HG02943 (cell line): ENCODE measurements at regions not wholly inside any gene's neighbourhood (a gene's known extent, or its start where the extent isn't known, plus 50 kb on each side); places are given as distances from the start of the nearest gene placed in this dataset.

Experiments
- ATAC-seq: cut with Tn5 transposase; IDR thresholded peaks from one replicate; pipeline ENCODE4 v1.9.1; 2021; ENCODE audit warnings: mild to moderate bottlenecking, low read depth, moderate library complexity; ENCODE audit not compliant: unreplicated experiment

DNA sequence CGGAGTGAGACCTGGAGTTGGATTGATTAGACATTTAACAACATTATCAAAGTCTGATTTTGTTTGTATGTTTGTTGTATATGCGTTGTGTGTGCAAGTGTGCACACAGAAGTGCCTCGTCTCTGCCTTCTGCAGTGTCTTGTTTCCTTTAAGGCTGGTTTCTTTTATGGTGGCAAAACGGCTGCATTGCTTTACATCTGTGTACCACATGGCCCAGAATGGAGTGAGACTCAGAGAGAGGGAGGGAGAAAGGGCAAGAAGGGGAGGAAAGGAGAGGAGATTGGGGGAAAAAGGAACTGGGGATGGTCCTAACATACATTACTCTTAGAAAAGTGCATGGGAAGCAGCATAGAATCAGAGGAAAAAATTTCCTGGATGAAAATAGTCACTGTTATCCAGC, 99.7 kb upstream of the WLS start:
- no peak for ATAC-seq

- ATAC-seq, result no peak
Measured at GRCh38 chr1:68331117-68331865, 99.0 kb upstream of the WLS start.

DNA sequence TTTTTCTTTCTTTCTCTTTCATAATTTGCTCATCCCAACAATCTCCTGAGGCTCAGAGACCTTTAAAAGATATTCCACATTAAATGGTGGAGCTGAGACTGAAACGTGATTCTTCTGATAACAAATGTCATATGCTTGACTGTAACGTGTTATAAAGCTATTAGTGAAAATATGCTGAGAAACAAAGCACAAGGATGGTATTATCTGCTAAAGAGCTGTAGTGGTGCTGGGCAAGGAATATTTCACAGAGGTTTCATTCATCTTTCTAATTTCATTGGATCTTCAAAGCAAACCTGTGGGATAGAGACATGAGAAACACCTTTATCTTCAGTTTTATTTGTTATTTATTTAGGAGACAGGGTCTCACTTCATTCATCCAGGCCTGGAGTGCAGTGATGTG, 98.1 kb upstream of the WLS start:
- ATAC-seq, result no peak

DNA sequence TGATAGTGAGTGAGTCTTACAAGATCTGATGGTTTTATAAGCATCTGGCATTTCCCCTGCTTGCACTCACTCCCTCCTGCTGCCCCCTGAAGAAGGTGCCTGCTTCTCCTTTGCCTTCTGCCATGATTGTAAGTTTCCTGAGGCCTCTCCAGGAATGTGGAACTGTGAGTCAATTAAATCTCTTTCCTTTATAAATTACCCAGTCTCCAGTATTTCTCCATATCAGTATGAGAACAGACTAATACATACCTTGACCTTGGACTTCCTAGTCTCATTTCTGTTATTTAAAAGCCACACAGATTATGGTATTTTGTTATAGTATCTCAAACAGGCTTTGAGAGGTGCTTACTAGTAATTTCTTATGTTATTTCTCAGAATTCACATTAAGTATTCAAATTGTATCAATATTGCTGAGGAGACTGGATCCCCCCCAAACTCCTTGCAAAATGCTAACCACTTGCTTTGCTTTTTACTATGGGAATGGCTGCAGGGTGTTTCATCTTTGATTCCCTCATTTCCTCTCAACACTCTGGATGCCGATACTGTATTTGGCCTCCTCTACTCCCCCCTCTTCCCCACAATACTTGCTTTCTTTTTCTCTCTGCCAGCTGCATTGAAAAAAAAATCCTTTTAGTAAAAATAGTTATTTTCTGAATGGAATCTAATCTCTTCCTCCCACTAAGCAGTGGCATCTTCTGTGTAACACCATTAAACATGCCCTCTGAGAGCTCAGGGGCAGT, 96.9 kb upstream of the WLS start:
- no peak for ATAC-seq

GRCh38 chr1:68328490-68328889, 96.2 kb upstream of the WLS start:
- no peak for ATAC-seq

- no peak for ATAC-seq
Measured at GRCh38 chr1:68327414-68327813, 95.1 kb upstream of the WLS start.

DNA sequence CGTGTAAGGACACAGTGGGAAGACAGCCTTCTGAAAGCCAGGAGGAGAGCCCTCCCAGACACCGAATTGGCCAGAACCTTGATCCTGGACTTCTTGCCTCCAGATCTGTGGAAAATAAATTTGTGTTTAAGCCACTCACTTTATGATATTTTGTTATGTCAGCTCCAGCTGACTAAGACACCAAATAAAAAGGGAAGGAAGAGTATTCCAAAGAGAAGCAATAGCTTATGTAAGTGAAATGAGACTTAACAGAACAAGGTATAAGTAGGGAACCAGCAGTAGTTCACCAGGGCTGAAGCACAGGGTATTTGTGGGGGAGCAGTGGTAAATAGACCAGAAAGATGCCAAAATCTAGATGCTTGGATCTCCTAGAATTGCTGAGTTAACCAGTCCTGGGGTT, 94.2 kb upstream of the WLS start:
- ATAC-seq, result no peak

DNA sequence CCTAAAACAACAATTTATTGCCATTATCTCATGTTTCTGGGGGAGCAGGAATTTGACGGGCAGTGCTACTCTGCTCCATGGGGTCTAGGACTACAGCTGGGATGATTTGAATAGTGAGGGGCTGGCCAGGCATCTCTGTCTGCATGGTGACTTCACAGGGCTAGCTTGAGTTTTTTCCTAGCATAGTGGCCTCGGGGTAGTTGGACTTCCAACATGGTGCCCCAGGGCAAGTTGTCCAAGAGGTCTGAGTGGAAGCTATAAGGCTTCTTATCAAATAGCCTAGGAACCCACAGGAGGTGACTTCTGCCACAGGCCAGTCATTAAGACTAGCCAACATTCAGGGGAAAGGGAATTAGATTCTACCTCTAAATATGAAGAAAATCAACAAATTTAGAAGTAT, 92.0 kb upstream of the WLS start:
- no peak for ATAC-seq

GRCh38 chr1:68322837-68323687, 90.7 kb upstream of the WLS start:
- ATAC-seq, result no peak

DNA sequence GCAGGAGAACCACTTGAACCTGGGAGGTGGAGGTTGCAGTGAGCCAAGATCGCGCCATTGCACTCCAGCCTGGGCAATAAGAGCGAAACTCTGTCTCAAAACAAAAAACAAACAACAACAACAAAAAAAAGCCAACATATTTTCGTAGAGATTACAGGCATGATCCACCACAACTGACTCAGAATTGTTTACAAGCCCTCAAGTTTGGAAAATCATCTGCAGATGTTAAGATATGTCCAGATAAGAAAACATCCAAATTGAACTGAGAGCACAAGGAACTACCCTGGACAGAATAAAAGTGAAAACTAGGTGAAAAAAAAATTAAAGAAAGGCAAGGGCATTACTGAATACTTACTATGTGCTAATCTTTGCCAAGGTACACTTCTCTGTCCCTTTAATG, 89.8 kb upstream of the WLS start:
- ATAC-seq, result no peak

GRCh38 chr1:68321084-68321685, 88.9 kb upstream of the WLS start:
- no peak for ATAC-seq

DNA sequence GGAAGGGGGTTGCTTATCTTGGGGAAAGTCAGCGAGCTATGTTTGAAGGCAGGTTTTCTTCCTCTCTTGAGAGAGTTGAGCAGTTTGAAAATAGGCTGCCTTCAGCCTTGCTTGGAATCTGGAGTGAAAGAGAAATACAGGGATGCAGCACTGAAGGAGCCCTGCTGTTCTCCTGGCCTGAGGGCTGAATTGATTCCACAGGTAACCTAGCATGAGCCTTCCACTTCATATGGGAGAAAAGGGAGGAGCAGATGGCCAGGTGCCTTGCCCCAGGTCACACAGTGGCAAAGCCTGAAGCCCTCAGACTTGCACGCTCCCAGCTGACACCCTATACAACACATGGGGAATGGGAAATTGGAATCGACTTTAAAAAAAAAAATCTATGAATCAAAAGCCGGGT, 88.0 kb upstream of the WLS start:
- no peak for ATAC-seq

GRCh38 chr1:68319907-68320306, 87.6 kb upstream of the WLS start:
- no peak for ATAC-seq

- no peak for ATAC-seq
Measured at GRCh38 chr1:68317543-68317942, 85.2 kb upstream of the WLS start.

DNA sequence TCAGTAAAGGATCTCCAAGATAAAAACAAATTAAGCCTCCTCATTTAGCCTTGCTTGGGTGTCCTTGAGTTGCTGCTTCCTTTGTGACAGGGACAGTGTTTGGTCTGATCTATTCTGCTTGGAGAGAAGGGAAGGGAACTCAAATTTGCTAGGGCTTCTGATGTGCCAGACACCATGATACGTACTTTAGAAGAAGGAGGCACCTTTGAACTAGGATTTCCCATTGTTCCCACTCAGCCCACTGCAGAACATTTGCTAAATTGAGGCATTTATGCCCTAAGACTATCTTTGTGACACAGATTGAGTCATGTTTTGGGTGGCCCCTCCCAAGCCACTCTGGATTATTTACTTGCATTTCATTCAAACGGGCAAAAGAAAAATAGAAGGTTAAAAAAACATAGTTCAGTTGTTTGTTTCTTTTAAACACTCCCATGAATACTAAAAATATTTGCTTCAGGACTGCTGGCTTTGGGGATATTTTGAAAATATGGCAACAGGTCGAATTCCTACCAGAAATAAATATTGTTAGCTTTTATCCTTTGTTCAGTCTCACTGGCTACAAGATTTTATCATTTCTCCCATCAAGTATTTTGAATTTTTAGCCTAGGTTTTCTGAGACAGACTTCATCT, 81.9 kb upstream of the WLS start:
- no peak for ATAC-seq

DNA sequence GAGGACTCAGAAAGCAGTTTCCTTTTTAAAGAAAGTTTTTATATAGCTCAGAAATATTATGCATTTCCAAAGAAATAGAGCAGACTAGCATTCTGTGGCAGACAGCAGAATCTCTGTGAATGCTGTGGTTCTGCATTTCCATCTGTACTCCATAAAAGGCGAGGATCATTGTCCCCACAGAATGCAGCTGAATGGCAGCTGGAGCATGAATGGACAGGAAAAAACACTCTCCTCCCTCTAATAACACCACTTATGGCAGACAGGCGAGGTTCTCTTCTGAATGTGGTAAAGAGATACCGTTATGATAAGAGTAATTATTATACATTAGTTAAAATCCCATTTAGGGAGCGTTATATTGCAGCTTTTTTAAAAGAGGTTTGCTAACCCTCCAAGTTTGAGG, 81.4 kb upstream of the WLS start:
- no peak for ATAC-seq

GRCh38 chr1:68308034-68308433, 75.7 kb upstream of the WLS start:
- no peak for ATAC-seq

DNA sequence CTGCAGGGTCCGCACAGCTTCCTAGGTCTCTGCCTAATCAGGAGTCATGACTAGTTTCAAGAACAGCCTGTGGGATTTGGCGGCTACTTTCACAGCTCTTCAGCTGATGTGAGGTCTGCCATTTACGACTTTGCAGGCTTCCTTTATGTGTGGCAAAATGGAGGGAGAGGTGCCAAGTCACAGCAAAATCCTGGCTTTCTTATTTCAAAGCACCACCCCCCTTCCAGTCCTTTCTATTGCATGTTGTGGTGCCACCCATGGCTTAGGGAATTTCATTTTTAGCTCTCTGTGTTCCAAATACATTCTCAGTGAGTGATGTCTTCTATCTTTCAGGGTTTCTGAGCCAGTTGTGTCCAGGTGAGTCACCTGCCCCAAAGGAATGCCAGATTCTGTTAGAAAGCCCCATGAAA, 75.1 kb upstream of the WLS start:
- no peak for ATAC-seq

DNA sequence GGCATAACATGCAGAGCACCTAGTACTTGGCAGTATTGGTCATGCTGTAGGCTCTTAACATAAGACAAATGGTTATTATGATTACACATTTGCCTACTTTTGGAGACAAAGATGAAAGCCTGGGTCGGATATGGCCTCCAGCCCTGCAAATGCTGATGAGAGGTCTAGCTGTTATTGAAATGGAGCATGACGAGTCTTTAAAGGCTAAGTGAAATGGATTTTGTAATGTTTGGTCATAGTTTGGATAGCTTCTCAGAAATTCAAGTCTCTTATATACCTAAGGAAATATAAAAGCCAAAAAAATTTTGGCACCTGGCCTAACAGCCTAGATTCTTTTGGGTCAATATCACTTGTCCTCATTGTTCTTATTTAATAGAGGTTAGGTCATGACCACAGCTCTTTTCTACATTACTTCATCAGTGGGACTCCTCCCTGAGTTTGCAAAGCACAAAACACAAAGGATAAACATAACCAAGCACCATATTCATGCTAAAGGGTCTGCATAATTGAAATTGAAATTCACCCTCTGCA, 69.2 kb upstream of the WLS start:
- ATAC-seq, result no peak

GRCh38 chr1:68294367-68295066, 62.2 kb upstream of the WLS start:
- ATAC-seq, result no peak
